ENCODE measurements at regions not wholly inside any gene's neighbourhood (a gene's known extent, or its start where the extent isn't known, plus 50 kb on each side); places are given as distances from the start of the nearest gene placed in this dataset.

- TF ChIP-seq, protein P1, sequence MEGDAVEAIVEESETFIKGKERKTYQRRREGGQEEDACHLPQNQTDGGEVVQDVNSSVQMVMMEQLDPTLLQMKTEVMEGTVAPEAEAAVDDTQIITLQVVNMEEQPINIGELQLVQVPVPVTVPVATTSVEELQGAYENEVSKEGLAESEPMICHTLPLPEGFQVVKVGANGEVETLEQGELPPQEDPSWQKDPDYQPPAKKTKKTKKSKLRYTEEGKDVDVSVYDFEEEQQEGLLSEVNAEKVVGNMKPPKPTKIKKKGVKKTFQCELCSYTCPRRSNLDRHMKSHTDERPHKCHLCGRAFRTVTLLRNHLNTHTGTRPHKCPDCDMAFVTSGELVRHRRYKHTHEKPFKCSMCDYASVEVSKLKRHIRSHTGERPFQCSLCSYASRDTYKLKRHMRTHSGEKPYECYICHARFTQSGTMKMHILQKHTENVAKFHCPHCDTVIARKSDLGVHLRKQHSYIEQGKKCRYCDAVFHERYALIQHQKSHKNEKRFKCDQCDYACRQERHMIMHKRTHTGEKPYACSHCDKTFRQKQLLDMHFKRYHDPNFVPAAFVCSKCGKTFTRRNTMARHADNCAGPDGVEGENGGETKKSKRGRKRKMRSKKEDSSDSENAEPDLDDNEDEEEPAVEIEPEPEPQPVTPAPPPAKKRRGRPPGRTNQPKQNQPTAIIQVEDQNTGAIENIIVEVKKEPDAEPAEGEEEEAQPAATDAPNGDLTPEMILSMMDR (IDR thresholded peaks at IDR 0.05) = no peak
- no peak for TF ChIP-seq POLR2A (IDR thresholded peaks at IDR 0.05)
- no peak for TF ChIP-seq POLR2AphosphoS5 (IDR thresholded peaks at IDR 0.05)
Observed at GRCh38 chr16:48084826-48085225, 71.0 kb downstream of the ABCC12 start.
